ENCODE measurements at regions not wholly inside any gene's neighbourhood (a gene's known extent, or its start where the extent isn't known, plus 50 kb on each side); places are given as distances from the start of the nearest gene placed in this dataset.

GRCh38 chr4:179114615-179115014, 1672.4 kb upstream of the AGA start:
- no peaks in the 10 kb centered on the region for H3K36me3 Mint-ChIP-seq (ENCODE audit: low read depth)
- TF ChIP-seq, protein P1, sequence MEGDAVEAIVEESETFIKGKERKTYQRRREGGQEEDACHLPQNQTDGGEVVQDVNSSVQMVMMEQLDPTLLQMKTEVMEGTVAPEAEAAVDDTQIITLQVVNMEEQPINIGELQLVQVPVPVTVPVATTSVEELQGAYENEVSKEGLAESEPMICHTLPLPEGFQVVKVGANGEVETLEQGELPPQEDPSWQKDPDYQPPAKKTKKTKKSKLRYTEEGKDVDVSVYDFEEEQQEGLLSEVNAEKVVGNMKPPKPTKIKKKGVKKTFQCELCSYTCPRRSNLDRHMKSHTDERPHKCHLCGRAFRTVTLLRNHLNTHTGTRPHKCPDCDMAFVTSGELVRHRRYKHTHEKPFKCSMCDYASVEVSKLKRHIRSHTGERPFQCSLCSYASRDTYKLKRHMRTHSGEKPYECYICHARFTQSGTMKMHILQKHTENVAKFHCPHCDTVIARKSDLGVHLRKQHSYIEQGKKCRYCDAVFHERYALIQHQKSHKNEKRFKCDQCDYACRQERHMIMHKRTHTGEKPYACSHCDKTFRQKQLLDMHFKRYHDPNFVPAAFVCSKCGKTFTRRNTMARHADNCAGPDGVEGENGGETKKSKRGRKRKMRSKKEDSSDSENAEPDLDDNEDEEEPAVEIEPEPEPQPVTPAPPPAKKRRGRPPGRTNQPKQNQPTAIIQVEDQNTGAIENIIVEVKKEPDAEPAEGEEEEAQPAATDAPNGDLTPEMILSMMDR (IDR thresholded peaks at IDR 0.05; ENCODE audit: unreplicated experiment in 3 of 3), result no peak
- peaks cover 5% of the 10 kb centered on the region for H3K27me3 Mint-ChIP-seq (ENCODE audit: low read depth)
- H3K27ac Mint-ChIP-seq, result no peak overlapping the region
- peaks cover 4% of the 10 kb centered on the region for H3K4me1 Mint-ChIP-seq
- no peaks in the 10 kb centered on the region for H3K9me3 Mint-ChIP-seq
- no peak overlapping the region for H3K4me3 Mint-ChIP-seq

DNA sequence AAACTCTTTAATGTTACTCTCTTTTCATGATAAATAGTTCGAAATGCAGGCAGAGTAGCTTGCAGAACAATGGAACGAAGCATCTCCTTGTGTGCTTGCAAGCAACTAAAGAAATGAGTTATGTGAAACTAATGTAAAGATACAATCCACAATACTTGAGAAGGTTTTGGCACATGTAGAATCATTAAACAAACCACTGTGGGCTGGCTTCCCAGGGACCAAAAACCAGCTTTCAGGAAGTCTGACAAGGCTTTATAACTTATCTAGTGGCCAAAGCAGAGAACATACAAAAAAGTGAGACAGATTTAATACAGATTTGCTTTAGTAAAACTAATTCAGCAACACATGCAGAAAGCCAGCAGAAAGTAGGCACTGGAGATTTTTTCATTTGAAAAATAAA, 1673.8 kb upstream of the AGA start:
- H3K27me3 Mint-ChIP-seq (ENCODE audit: low read depth), result peaks cover 5% of the 10 kb centered on the region
- no peak overlapping the region for H3K27ac Mint-ChIP-seq
- H3K4me3 Mint-ChIP-seq, result no peak overlapping the region
- no peaks in the 10 kb centered on the region for H3K9me3 Mint-ChIP-seq
- H3K4me1 Mint-ChIP-seq, result peaks cover 4% of the 10 kb centered on the region
- no peaks in the 10 kb centered on the region for H3K36me3 Mint-ChIP-seq (ENCODE audit: low read depth)
- TF ChIP-seq, protein P1 (IDR thresholded peaks at IDR 0.05; ENCODE audit: unreplicated experiment in 3 of 3), result no peak

DNA sequence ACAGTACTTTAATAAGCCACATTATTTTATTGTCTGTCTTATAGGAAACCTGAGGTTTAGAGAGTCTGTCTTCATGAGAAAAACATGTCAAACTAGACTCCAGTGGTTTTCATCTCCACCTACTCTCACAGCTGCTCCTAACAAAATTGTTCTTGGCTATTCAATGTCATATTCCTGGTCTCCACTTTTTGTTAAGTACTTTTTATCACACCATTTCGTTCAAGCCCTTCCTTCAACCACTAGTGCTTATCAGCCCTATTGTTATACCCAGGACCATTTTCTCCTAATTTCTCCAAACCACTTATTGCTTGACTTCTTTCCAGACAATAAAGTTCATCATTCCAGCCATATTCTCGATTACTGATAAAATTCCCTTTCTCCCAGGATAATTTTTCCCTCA, 1674.3 kb upstream of the AGA start:
- Mint-ChIP-seq H3K9me3 (no peaks in the 10 kb centered on the region), H3K27me3 (ENCODE audit: low read depth) (peaks cover 5% of the 10 kb centered on the region), H3K36me3 (ENCODE audit: low read depth) (no peaks in the 10 kb centered on the region), H3K4me1 (peaks cover 4% of the 10 kb centered on the region), H3K27ac (no peak overlapping the region), H3K4me3 (no peak overlapping the region)
- TF ChIP-seq, protein P1 (IDR thresholded peaks at IDR 0.05; ENCODE audit: unreplicated experiment in 3 of 3), result no peak

- H3K4me3 Mint-ChIP-seq, result no peak overlapping the region
- H3K27me3 Mint-ChIP-seq (ENCODE audit: low read depth), result no peaks in the 10 kb centered on the region
- no peaks in the 10 kb centered on the region for H3K36me3 Mint-ChIP-seq (ENCODE audit: low read depth)
- H3K27ac Mint-ChIP-seq, result no peak overlapping the region
- TF ChIP-seq, protein P1 (IDR thresholded peaks at IDR 0.05; ENCODE audit: unreplicated experiment in 3 of 3), result no peak
- H3K4me1 Mint-ChIP-seq, result no peaks in the 10 kb centered on the region
- no peaks in the 10 kb centered on the region for H3K9me3 Mint-ChIP-seq
Observed at GRCh38 chr4:179123084-179123483, 1680.8 kb upstream of the AGA start.

- no peak overlapping the region for H3K4me3 Mint-ChIP-seq
- no peaks in the 10 kb centered on the region for H3K9me3 Mint-ChIP-seq
- H3K27me3 Mint-ChIP-seq (ENCODE audit: low read depth), result no peaks in the 10 kb centered on the region
- no peak overlapping the region for H3K27ac Mint-ChIP-seq
- TF ChIP-seq, protein P1 (IDR thresholded peaks at IDR 0.05; ENCODE audit: unreplicated experiment in 3 of 3), result no peak
- H3K36me3 Mint-ChIP-seq (ENCODE audit: low read depth), result no peaks in the 10 kb centered on the region
- no peaks in the 10 kb centered on the region for H3K4me1 Mint-ChIP-seq
Observed at GRCh38 chr4:179124419-179124818, 1682.2 kb upstream of the AGA start.

- H3K4me3 Mint-ChIP-seq, result no peak overlapping the region
- H3K36me3 Mint-ChIP-seq (ENCODE audit: low read depth), result no peaks in the 10 kb centered on the region
- H3K9me3 Mint-ChIP-seq, result no peaks in the 10 kb centered on the region
- H3K27ac Mint-ChIP-seq, result no peak overlapping the region
- TF ChIP-seq, protein P1 (IDR thresholded peaks at IDR 0.05; ENCODE audit: unreplicated experiment in 3 of 3), result no peak
- H3K27me3 Mint-ChIP-seq (ENCODE audit: low read depth), result no peaks in the 10 kb centered on the region
- H3K4me1 Mint-ChIP-seq, result no peaks in the 10 kb centered on the region
Observed at GRCh38 chr4:179124957-179125356, 1682.7 kb upstream of the AGA start.
